Right lobe of liver (tissue), 6 donors: ENCODE measurements at regions not wholly inside any gene's neighbourhood (a gene's known extent, or its start where the extent isn't known, plus 50 kb on each side); places are given as distances from the start of the nearest gene placed in this dataset.

ENCODE experiments used
- ATAC-seq, 4 donors: fragments of 200-7000 bp; cut with Tn5 transposase; one replicate each; pipeline ENCODE4 v1.9.1; 2020; ENCODE audit warnings: mild to moderate bottlenecking in 4 of 4, moderate library complexity in 4 of 4
- DNase-seq, 3 donors: peaks; one replicate each; pipeline ENCODE4 v3.0.0-alpha.2; 2020
- H3K27ac ChIP-seq, 3 donors: fragments of 200-600 bp; one replicate each; pipeline ENCODE4 v1.8.0; 2022
- H3K27me3 ChIP-seq, 2 donors: fragments of 200-600 bp; one replicate each; pipeline ENCODE4 v1.8.0; 2022
- H3K36me3 ChIP-seq, 4 donors: fragments of 200-600 bp; sonication (generic) in 1 of 4; one replicate each; pipeline versions ENCODE4 v1.5.1 to v1.8.0; 2017 to 2022; ENCODE audit warnings: control low read depth in 1 of 4
- H3K4me1 ChIP-seq, 4 donors: fragments of 200-600 bp; sonication (generic) in 1 of 4; one replicate each; pipeline versions ENCODE4 v1.5.1 to v1.8.0; 2017 to 2022; ENCODE audit warnings: control low read depth in 1 of 4
- H3K4me3 ChIP-seq, 3 donors: fragments of 200-600 bp; one replicate each; pipeline ENCODE4 v1.8.0; 2022
- H3K9me3 ChIP-seq, 4 donors: fragments of 200-600 bp; sonication (generic) in 1 of 4; one replicate each; pipeline versions ENCODE4 v1.5.1 to v1.8.0; 2017 to 2022; ENCODE audit warnings: control low read depth in 1 of 4
- CTCF ChIP-seq, 4 donors: fragments of 200-600 bp in 3 of 4; fragments of 450-650 bp in 1 of 4; IDR thresholded peaks; one replicate each; pipeline versions ENCODE4 v1.5.1 to v1.8.0; 2016 to 2022; ENCODE audit warnings: antibody characterized with exemption in 4 of 4, mild to moderate bottlenecking in 2 of 4
- POLR2A ChIP-seq: fragments of 450-650 bp; IDR thresholded peaks from one replicate; pipeline ENCODE4 v1.6.1; 2017; ENCODE audit warnings: antibody characterized with exemption, mild to moderate bottlenecking
- WGBS: methylation state at CpG from one replicate; pipeline ENCODE4 v1.1.6; 2018; ENCODE audit warnings: low coverage, low lambda C conversion rate; ENCODE audit not compliant: insufficient coverage; ENCODE audit errors: missing lambda C conversion rate; 5-methylcytosine and 5-hydroxymethylcytosine counted together
- intact Hi-C, 2 donors: fragments of 100-400 bp; cut with DNase I; formaldehyde crosslinking; loops; one replicate each; pipeline versions ENCODE4 v1.11.2 to v1.14.1; 2022
- donor health status: DM: no; HTN: yes; CAD: no.
- donor health status: DM: no; HTN: no; CAD: no.
- donor health status: DM: no; HTN: no; CAD: no.
- donor health status: DM: no; HTN: yes; CAD: no.
- donor health status: DM: no; HTN: yes; CAD: no.

- no peak for ATAC-seq
- DNase-seq: no peak
- Histone ChIP-seq H3K27me3 (no peaks in the 10 kb centered on the region), H3K4me3 (no peak overlapping the region), H3K36me3 (no peaks in the 10 kb centered on the region), H3K9me3 (no peaks in the 10 kb centered on the region), H3K27ac (no peak overlapping the region), H3K4me1 (no peaks in the 10 kb centered on the region)
- TF ChIP-seq POLR2A: no peak
- TF ChIP-seq CTCF (IDR thresholded peaks at IDR 0.05): no peak
- WGBS: no CpG with 5 or more reads among the region's 11 CpGs
- intact Hi-C loops: no loop called here
Observed at GRCh38 chr10:118968482-118968881, 61.0 kb upstream of the NANOS1 start.

- H3K27me3 ChIP-seq: no peaks in the 10 kb centered on the region
- intact Hi-C loops: no loop called here
- no peak for DNase-seq
- no peak for ATAC-seq
- H3K27ac ChIP-seq: no peak overlapping the region
- H3K9me3 ChIP-seq: no peaks in the 10 kb centered on the region
- TF ChIP-seq POLR2A: no peak
- no peak for TF ChIP-seq CTCF (IDR thresholded peaks at IDR 0.05)
- H3K4me3 ChIP-seq: no peak overlapping the region
- H3K4me1 ChIP-seq: no peaks in the 10 kb centered on the region
- 77% methylated on average over 5 of the region's 5 CpGs for WGBS
- no peaks in the 10 kb centered on the region for H3K36me3 ChIP-seq
Observed at GRCh38 chr10:118969014-118969413, 60.5 kb upstream of the NANOS1 start.

- no peak for ATAC-seq
Observed at GRCh38 chr10:118970770-118971169, 58.7 kb upstream of the NANOS1 start.

GRCh38 chr10:118971187-118971586 lies 58.3 kb upstream of the NANOS1 start:
- no peak overlapping the region for H3K27ac ChIP-seq
- H3K4me3 ChIP-seq: no peak overlapping the region
- H3K4me1 ChIP-seq: no peaks in the 10 kb centered on the region
- intact Hi-C loops: no loop called here
- TF ChIP-seq POLR2A (no peak), CTCF (IDR thresholded peaks at IDR 0.05) (no peak)
- H3K9me3 ChIP-seq: no peaks in the 10 kb centered on the region
- H3K27me3 ChIP-seq: no peaks in the 10 kb centered on the region
- H3K36me3 ChIP-seq: no peaks in the 10 kb centered on the region
- peak in 1 of 3 donors; percentile 5 for DNase-seq
- 63% methylated on average over 7 of the region's 7 CpGs for WGBS
- no peak for ATAC-seq

More at GRCh38 chr10:118970770-118971169, 58.7 kb upstream of the NANOS1 start:
- Histone ChIP-seq H3K36me3 (no peaks in the 10 kb centered on the region), H3K4me3 (no peak overlapping the region), H3K4me1 (no peaks in the 10 kb centered on the region), H3K27me3 (no peaks in the 10 kb centered on the region), H3K9me3 (no peaks in the 10 kb centered on the region), H3K27ac (no peak overlapping the region)
- peak in 1 of 3 donors; percentile 31 for DNase-seq
- TF ChIP-seq POLR2A (no peak), CTCF (IDR thresholded peaks at IDR 0.05) (no peak)
- intact Hi-C loops: no loop called here
- 37% methylated on average over 3 of the region's 5 CpGs for WGBS

GRCh38 chr10:118971876-118972275 lies 57.6 kb upstream of the NANOS1 start:
- Histone ChIP-seq H3K4me3 (no peak overlapping the region), H3K36me3 (no peaks in the 10 kb centered on the region), H3K27me3 (no peaks in the 10 kb centered on the region), H3K27ac (no peak overlapping the region), H3K4me1 (no peaks in the 10 kb centered on the region), H3K9me3 (no peaks in the 10 kb centered on the region)
- intact Hi-C loops: no loop called here
- no peak for ATAC-seq
- DNase-seq: peak in 1 of 3 donors; percentile 5
- 73% methylated on average over 3 of the region's 3 CpGs for WGBS
- no peak for TF ChIP-seq POLR2A
- TF ChIP-seq CTCF (IDR thresholded peaks at IDR 0.05): no peak
